ENCODE measurements at regions not wholly inside any gene's neighbourhood (a gene's known extent, or its start where the extent isn't known, plus 50 kb on each side); places are given as distances from the start of the nearest gene placed in this dataset.

DNA sequence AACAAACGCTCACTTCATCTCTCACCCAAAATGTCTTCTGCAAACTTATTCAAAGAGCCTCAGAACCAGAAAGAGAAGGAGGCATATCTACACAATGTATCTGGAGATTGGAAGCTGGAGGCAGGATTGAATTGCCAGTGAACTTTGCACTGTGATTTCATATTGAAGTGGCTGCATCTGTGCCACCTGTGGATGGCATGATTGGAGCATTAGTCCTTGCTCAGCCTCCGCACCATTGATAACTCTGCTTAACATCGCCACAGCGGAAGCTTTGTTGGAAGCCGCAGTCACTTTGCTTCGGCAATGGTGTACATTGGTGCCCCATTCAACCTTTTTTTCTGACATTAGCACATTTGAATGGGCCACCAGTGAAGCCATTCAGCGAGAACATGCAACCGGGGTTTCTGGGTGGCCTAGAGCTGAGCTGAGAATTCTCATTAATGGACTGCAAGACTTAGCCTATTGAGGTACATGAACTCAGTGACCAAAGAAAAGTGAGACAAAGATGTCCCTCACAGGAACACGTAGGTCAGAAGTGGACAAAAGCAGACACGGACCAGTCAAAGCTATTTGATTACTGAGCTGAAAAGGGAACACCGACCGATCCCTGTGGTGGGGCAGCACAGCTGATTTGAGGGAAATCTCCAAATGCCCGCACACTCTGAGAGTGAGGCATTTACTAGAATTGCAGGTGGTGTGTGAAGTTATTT, 130.4 kb downstream of the BRMS1L start:
- TF ChIP-seq, protein P1, sequence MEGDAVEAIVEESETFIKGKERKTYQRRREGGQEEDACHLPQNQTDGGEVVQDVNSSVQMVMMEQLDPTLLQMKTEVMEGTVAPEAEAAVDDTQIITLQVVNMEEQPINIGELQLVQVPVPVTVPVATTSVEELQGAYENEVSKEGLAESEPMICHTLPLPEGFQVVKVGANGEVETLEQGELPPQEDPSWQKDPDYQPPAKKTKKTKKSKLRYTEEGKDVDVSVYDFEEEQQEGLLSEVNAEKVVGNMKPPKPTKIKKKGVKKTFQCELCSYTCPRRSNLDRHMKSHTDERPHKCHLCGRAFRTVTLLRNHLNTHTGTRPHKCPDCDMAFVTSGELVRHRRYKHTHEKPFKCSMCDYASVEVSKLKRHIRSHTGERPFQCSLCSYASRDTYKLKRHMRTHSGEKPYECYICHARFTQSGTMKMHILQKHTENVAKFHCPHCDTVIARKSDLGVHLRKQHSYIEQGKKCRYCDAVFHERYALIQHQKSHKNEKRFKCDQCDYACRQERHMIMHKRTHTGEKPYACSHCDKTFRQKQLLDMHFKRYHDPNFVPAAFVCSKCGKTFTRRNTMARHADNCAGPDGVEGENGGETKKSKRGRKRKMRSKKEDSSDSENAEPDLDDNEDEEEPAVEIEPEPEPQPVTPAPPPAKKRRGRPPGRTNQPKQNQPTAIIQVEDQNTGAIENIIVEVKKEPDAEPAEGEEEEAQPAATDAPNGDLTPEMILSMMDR (IDR thresholded peaks at IDR 0.05; ENCODE audit: low read depth, low read length): no peak
- TF ChIP-seq EZH2phosphoT487 (IDR thresholded peaks at IDR 0.05; ENCODE audit: low read depth): no peak

All from OCI-LY3 (cell line).